CD8-positive, alpha-beta memory T cell (primary cell): ENCODE measurements at regions not wholly inside any gene's neighbourhood (a gene's known extent, or its start where the extent isn't known, plus 50 kb on each side); places are given as distances from the start of the nearest gene placed in this dataset.

ENCODE experiments used
- CTCF ChIA-PET: fragments of 350-600 bp; sonication (Branson Sonifier 250); formaldehyde crosslinking; loops from one replicate; lab custom pipeline; 2021; ENCODE audit warnings: antibody characterized with exemption; lab: Charles Lee
- POLR2A ChIA-PET: fragments of 350-600 bp; sonication (Branson Sonifier 250); formaldehyde crosslinking; loops from one replicate; lab custom pipeline; 2021; ENCODE audit warnings: antibody characterized with exemption; lab: Charles Lee
- DNase-seq, 5 donors: peaks; one replicate each; pipeline versions ENCODE4 v3.0.0 to v3.0.0-alpha.2; 2020 to 2022; ENCODE audit warnings: mixed read lengths in 1 of 5
- H3K27ac ChIP-seq: one replicate; pipeline ENCODE4 v1.7.0; 2013; ENCODE audit warnings: low read depth, mild to moderate bottlenecking, low read length, moderate library complexity
- H3K27me3 ChIP-seq: 2 replicates; pipeline ENCODE4 v1.7.0; 2013; ENCODE audit warnings: low read length, mild to moderate bottlenecking; ENCODE audit not compliant: insufficient read depth, poor library complexity, severe bottlenecking
- H3K36me3 ChIP-seq: 2 replicates; pipeline ENCODE4 v1.7.0; 2013; ENCODE audit warnings: mild to moderate bottlenecking, low read length, moderate library complexity; ENCODE audit not compliant: insufficient read depth
- H3K4me1 ChIP-seq: 2 replicates; pipeline ENCODE4 v1.7.0; 2013; ENCODE audit warnings: mild to moderate bottlenecking, low read length, moderate library complexity; ENCODE audit not compliant: insufficient read depth
- H3K4me3 ChIP-seq: 2 replicates; pipeline ENCODE4 v1.7.0; 2013; ENCODE audit warnings: mild to moderate bottlenecking, low read length
- H3K9me3 ChIP-seq: 2 replicates; pipeline ENCODE4 v1.7.0; 2013; ENCODE audit warnings: mild to moderate bottlenecking, low read length
- H3K27ac Mint-ChIP-seq, 8 donors: one replicate each; pipeline ENCODE4 v1.8.0; 2020 to 2021; ENCODE audit warnings: mixed read lengths in 8 of 8, mild to moderate bottlenecking in 6 of 8, inconsistent platforms in 3 of 8, moderate library complexity in 3 of 8
- H3K27me3 Mint-ChIP-seq, 2 donors: one replicate each; pipeline ENCODE4 v1.8.0; 2020 to 2021; ENCODE audit warnings: mixed read lengths in 2 of 2, mild to moderate bottlenecking in 1 of 2, moderate library complexity in 1 of 2
- H3K36me3 Mint-ChIP-seq, 3 donors: one replicate each; pipeline ENCODE4 v1.8.0; 2020 to 2021; ENCODE audit warnings: mixed read lengths in 3 of 3, inconsistent platforms in 1 of 3, mild to moderate bottlenecking in 1 of 3
- H3K4me1 Mint-ChIP-seq, 3 donors: one replicate each; pipeline ENCODE4 v1.8.0; 2020 to 2021; ENCODE audit warnings: mixed read lengths in 3 of 3, inconsistent platforms in 1 of 3, mild to moderate bottlenecking in 1 of 3
- H3K4me3 Mint-ChIP-seq, 7 donors: one replicate each; pipeline ENCODE4 v1.8.0; 2020 to 2021; ENCODE audit warnings: mixed read lengths in 7 of 7, mild to moderate bottlenecking in 6 of 7, moderate library complexity in 4 of 7, inconsistent platforms in 2 of 7
- H3K9me3 Mint-ChIP-seq, 5 donors: one replicate each; pipeline ENCODE4 v1.8.0; 2020 to 2022; ENCODE audit warnings: mixed read lengths in 5 of 5, mild to moderate bottlenecking in 3 of 5, moderate library complexity in 2 of 5, inconsistent platforms in 1 of 5

DNA sequence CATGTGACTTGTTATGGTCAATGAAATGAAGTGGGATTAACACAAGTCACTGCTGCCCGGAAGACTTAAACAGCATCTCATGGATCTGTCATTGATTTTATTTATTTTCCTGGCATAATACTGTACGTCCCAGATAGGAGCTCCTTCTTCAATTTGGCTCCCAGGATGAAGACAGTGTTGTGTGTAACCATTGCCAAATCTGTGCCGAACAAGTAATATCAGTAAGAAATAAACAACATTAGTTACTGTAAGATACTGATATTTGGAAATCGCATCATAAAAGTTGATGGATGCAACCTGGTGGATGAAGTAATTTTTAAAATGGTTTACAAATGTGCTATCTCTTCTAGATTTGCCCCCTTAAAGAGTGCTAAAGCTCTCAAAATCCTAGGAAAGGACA lies 419.0 kb upstream of the MMADHC start:
- ChIA-PET CTCF (no interaction called here), POLR2A (no interaction called here)
- H3K4me3 ChIP-seq: no peak overlapping the region
- H3K9me3 ChIP-seq: no peaks in the 10 kb centered on the region
- Mint-ChIP-seq H3K27ac (no peak overlapping the region), H3K27me3 (no peaks in the 10 kb centered on the region), H3K4me1 (no peaks in the 10 kb centered on the region), H3K4me3 (no peak overlapping the region), H3K36me3 (no peaks in the 10 kb centered on the region), H3K9me3 (peaks cover 0 to 9% (median 0%) of the 10 kb centered on the region in 5 donors)
- H3K36me3 ChIP-seq: no peaks in the 10 kb centered on the region
- no peaks in the 10 kb centered on the region for H3K4me1 ChIP-seq
- H3K27ac ChIP-seq: no peak overlapping the region
- DNase-seq: no peak
- no peaks in the 10 kb centered on the region for H3K27me3 ChIP-seq

DNA sequence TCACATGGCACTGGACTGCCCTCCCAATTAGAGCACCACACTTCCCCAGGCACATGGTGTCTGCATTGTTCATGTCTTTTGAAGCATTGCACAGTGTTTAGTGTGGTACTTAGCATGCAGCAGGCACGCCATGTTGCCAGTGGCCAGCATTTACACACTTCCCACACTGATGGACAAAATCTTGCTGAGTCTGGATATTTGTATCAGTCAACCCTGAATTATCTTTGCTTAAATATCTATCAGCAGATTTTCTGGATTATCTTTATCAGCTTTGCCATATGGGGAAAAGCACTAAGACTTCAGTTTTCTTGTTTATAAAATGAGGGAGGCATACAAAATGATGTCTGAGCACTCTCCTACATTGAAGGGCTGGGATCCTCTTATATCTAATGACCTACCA lies 416.0 kb upstream of the MMADHC start:
- Histone ChIP-seq H3K27me3 (no peaks in the 10 kb centered on the region), H3K36me3 (no peaks in the 10 kb centered on the region), H3K4me3 (no peak overlapping the region), H3K9me3 (no peaks in the 10 kb centered on the region), H3K4me1 (no peaks in the 10 kb centered on the region), H3K27ac (no peak overlapping the region)
- no peak overlapping the region for H3K27ac Mint-ChIP-seq
- H3K36me3 Mint-ChIP-seq: no peaks in the 10 kb centered on the region
- CTCF ChIA-PET: no interaction called here
- no peak overlapping the region for H3K4me3 Mint-ChIP-seq
- H3K4me1 Mint-ChIP-seq: no peaks in the 10 kb centered on the region
- no peaks in the 10 kb centered on the region for H3K27me3 Mint-ChIP-seq
- DNase-seq: no peak
- peaks cover 0 to 6% (median 2%) of the 10 kb centered on the region in 5 donors for H3K9me3 Mint-ChIP-seq
- POLR2A ChIA-PET: no interaction called here

DNA sequence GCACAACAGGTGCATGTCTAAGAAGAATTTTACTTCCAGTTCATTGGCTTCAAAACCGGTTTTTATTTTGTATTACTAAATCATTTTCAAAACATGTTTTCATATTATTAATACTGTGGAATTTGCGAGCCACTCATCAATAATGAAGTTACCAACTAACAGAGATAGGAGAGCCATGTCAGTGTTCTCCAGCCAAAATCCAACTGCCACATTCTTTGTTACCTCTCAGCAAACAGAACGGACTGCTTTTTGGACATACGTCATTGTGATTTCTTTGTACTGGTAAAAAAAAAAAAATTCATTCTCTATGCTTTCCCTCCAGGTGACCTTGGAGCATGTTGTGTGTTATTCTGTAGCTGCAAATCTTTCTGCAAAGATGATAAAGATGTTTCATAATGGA lies 414.2 kb upstream of the MMADHC start:
- no peaks in the 10 kb centered on the region for H3K36me3 Mint-ChIP-seq
- Histone ChIP-seq H3K36me3 (no peaks in the 10 kb centered on the region), H3K9me3 (no peaks in the 10 kb centered on the region), H3K27ac (no peak overlapping the region), H3K4me1 (no peaks in the 10 kb centered on the region), H3K4me3 (no peak overlapping the region), H3K27me3 (no peaks in the 10 kb centered on the region)
- no peak overlapping the region for H3K4me3 Mint-ChIP-seq
- ChIA-PET CTCF (no interaction called here), POLR2A (no interaction called here)
- no peaks in the 10 kb centered on the region for H3K27me3 Mint-ChIP-seq
- H3K4me1 Mint-ChIP-seq: no peaks in the 10 kb centered on the region
- peaks cover 0 to 5% (median 2%) of the 10 kb centered on the region in 5 donors for H3K9me3 Mint-ChIP-seq
- no peak overlapping the region for H3K27ac Mint-ChIP-seq
- DNase-seq: no peak

DNA sequence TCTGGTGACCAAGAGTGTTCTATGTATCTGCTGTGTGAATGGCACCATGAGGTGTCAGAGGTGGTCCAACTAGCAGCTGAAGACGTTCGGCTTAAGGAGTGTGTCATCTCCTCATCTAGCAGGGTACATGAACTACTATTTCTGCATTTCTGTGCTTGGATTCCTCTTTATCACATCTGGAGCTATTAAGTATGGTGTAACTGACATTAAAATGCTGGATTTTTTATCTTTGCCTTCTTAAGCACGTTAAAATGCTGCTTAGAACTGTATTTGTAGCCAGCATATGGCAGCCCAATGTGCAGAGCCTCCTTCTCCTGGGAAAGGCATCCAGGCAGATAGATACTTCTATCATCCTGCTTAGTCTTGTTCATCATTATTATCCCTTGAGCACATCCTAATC lies 409.3 kb upstream of the MMADHC start:
- H3K27me3 ChIP-seq: no peaks in the 10 kb centered on the region

DNA sequence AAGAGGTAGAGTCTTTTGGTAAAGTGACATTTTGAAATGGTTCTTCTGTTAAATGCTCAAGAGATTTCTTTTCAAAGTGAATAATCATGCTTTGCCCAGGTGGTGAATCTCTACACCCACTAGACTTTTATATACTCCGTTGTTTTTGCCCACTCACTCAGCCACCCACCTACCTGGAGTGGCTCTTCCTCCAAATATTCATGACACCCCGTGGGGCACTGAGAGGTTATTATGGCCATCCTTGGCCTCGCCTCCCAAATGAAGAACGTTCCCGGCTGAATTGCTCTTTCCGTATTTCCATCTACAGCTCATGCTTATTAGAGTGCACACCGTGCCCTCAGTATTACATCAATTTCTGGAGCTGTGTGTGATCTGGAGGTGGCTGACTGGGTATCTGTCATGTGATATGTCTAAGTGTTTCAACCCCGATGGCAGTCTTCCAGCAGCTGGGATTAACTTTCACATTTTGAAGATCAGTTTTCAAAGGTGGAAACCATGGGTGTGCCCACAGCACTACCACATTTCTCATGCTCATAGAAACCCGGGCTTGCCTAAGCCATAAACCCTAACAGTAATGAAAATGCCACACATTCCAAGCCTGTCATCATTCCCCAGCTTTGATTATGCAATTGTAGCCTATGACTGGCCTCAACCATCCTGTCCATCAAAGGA lies 406.6 kb upstream of the MMADHC start:
- H3K4me1 Mint-ChIP-seq: no peaks in the 10 kb centered on the region
- no peaks in the 10 kb centered on the region for H3K27me3 Mint-ChIP-seq
- Histone ChIP-seq H3K27me3 (no peaks in the 10 kb centered on the region), H3K4me3 (no peak overlapping the region), H3K4me1 (no peaks in the 10 kb centered on the region), H3K27ac (no peak overlapping the region), H3K36me3 (no peaks in the 10 kb centered on the region), H3K9me3 (no peaks in the 10 kb centered on the region)
- ChIA-PET CTCF (no interaction called here), POLR2A (no interaction called here)
- H3K9me3 Mint-ChIP-seq: peaks cover 0 to 18% (median 0%) of the 10 kb centered on the region in 5 donors
- DNase-seq: no peak
- H3K36me3 Mint-ChIP-seq: no peaks in the 10 kb centered on the region
- H3K4me3 Mint-ChIP-seq: no peak overlapping the region
- no peak overlapping the region for H3K27ac Mint-ChIP-seq

More for the DNA sequence above, 409.3 kb upstream of the MMADHC start:
- Mint-ChIP-seq H3K27me3 (no peaks in the 10 kb centered on the region), H3K36me3 (no peaks in the 10 kb centered on the region), H3K27ac (no peak overlapping the region), H3K4me3 (no peak overlapping the region), H3K4me1 (no peaks in the 10 kb centered on the region), H3K9me3 (peaks cover 0 to 16% (median 0%) of the 10 kb centered on the region in 5 donors)
- CTCF ChIA-PET: no interaction called here
- no peaks in the 10 kb centered on the region for H3K4me1 ChIP-seq
- no peaks in the 10 kb centered on the region for H3K9me3 ChIP-seq
- no peak overlapping the region for H3K4me3 ChIP-seq
- H3K27ac ChIP-seq: no peak overlapping the region
- DNase-seq: no peak
- no peaks in the 10 kb centered on the region for H3K36me3 ChIP-seq
- POLR2A ChIA-PET: no interaction called here

DNA sequence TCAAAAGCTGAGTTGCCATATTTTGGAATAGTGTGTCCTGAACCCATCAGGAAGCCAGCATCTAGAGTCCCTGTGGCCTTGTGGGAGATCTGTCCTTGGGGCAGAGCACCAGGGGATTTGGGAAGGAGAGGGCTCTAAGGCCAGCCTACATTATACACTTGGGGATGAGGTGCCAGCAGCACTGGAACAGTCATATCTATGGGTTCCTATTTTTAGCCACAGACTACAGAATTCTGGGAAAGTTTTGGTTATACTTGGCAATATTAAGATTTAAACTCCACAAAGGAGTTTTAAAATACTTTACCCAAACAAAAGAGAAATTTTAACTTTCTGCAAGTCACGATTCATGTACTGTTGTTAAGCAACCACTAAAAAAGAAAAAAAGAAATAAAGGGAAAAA lies 405.7 kb upstream of the MMADHC start:
- Histone ChIP-seq H3K27ac (no peak overlapping the region), H3K27me3 (no peaks in the 10 kb centered on the region), H3K9me3 (no peaks in the 10 kb centered on the region), H3K36me3 (no peaks in the 10 kb centered on the region), H3K4me1 (no peaks in the 10 kb centered on the region), H3K4me3 (no peak overlapping the region)
- Mint-ChIP-seq H3K4me3 (no peak overlapping the region), H3K27me3 (no peaks in the 10 kb centered on the region), H3K27ac (no peak overlapping the region), H3K9me3 (peaks cover 0 to 19% (median 0%) of the 10 kb centered on the region in 5 donors), H3K4me1 (no peaks in the 10 kb centered on the region), H3K36me3 (no peaks in the 10 kb centered on the region)
- ChIA-PET POLR2A (no interaction called here), CTCF (no interaction called here)
- DNase-seq: no peak

DNA sequence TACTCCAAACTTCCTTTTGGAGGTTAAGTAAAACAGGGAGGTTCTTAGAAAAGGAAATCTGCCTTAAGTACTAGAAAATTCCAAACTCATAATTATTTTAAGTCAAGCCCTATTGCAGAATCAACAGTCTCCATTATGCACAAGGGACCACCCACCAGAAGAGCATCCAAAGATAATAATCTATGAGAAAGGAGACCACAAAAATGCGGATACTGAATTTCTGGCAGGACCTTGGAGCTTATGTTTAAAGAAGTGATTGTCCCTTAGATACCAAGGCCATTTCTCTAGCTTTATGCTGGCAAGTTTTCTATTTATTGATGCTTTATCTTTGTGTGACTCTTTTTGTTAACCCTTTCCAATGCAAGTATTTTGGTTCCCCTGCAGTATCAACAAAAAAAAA lies 404.0 kb upstream of the MMADHC start:
- H3K27ac ChIP-seq: no peak overlapping the region
- H3K36me3 ChIP-seq: no peaks in the 10 kb centered on the region
- H3K4me3 Mint-ChIP-seq: no peak overlapping the region
- ChIA-PET POLR2A (no interaction called here), CTCF (no interaction called here)
- H3K4me1 Mint-ChIP-seq: no peaks in the 10 kb centered on the region
- no peaks in the 10 kb centered on the region for H3K27me3 ChIP-seq
- peaks cover 0 to 18% (median 0%) of the 10 kb centered on the region in 5 donors for H3K9me3 Mint-ChIP-seq
- no peak overlapping the region for H3K4me3 ChIP-seq
- H3K36me3 Mint-ChIP-seq: no peaks in the 10 kb centered on the region
- DNase-seq: no peak
- H3K27ac Mint-ChIP-seq: no peak overlapping the region
- no peaks in the 10 kb centered on the region for H3K27me3 Mint-ChIP-seq
- no peaks in the 10 kb centered on the region for H3K4me1 ChIP-seq
- H3K9me3 ChIP-seq: no peaks in the 10 kb centered on the region

DNA sequence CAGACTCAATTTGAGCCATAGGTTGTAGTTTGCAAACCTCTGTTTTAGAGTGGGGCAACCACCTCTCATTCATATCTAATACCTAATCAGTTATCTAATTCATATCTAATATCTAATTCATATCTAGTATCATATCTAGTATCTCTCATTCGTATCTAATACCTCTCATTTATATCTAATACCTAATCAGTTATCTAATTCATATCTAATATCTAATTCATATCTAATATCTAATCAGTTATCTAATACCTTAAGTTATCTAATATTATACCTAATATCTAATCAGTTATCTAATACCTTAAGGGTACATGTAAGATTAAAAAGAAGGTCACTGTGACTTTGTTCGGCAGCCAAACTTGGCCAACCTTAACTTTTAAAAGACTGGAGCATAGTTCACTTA lies 403.4 kb upstream of the MMADHC start:
- H3K9me3 Mint-ChIP-seq: peaks cover 0 to 18% (median 0%) of the 10 kb centered on the region in 5 donors
- Histone ChIP-seq H3K9me3 (no peaks in the 10 kb centered on the region), H3K36me3 (no peaks in the 10 kb centered on the region), H3K27me3 (no peaks in the 10 kb centered on the region), H3K4me1 (no peaks in the 10 kb centered on the region), H3K4me3 (no peak overlapping the region), H3K27ac (no peak overlapping the region)
- no peak overlapping the region for H3K27ac Mint-ChIP-seq
- ChIA-PET CTCF (no interaction called here), POLR2A (no interaction called here)
- no peaks in the 10 kb centered on the region for H3K36me3 Mint-ChIP-seq
- H3K4me3 Mint-ChIP-seq: no peak overlapping the region
- H3K4me1 Mint-ChIP-seq: no peaks in the 10 kb centered on the region
- H3K27me3 Mint-ChIP-seq: no peaks in the 10 kb centered on the region
- no peak for DNase-seq
